ENCODE measurements at regions not wholly inside any gene's neighbourhood (a gene's known extent, or its start where the extent isn't known, plus 50 kb on each side); places are given as distances from the start of the nearest gene placed in this dataset.

DNA sequence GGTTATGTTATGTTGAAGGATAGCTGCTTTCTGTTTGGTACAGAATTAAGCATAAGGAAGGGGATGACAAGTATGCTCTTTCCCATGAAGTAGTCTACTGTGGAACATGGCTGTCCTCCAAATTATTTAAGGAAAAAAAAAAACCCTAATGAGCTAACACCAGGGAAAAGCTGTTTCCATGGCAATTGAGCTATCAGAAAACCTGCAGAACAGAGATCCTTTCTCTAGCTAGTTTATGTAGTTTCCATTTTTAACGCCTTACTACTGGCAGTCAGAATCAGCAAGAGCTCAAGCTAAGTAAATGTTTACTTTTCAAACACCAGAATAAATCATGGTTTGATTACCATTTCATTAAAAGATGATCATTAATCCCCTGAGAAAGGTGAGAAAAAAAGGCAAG, 287.4 kb upstream of the TARS1 start:
- in situ Hi-C loops (cut with HindIII; ENCODE audit: low pct_ligation_motif_present, low sequenced_read_pairs): no loop called here
- no peak overlapping the region for H3K4me3 ChIP-seq (ENCODE audit: low read depth, low read length)
- no peaks in the 10 kb centered on the region for H3K36me3 ChIP-seq (replicated peaks)
- no peak for DNase-seq
- no peak overlapping the region for H3K27ac ChIP-seq
- no peaks in the 10 kb centered on the region for H3K27me3 ChIP-seq (replicated peaks)
- TF ChIP-seq, protein P1, sequence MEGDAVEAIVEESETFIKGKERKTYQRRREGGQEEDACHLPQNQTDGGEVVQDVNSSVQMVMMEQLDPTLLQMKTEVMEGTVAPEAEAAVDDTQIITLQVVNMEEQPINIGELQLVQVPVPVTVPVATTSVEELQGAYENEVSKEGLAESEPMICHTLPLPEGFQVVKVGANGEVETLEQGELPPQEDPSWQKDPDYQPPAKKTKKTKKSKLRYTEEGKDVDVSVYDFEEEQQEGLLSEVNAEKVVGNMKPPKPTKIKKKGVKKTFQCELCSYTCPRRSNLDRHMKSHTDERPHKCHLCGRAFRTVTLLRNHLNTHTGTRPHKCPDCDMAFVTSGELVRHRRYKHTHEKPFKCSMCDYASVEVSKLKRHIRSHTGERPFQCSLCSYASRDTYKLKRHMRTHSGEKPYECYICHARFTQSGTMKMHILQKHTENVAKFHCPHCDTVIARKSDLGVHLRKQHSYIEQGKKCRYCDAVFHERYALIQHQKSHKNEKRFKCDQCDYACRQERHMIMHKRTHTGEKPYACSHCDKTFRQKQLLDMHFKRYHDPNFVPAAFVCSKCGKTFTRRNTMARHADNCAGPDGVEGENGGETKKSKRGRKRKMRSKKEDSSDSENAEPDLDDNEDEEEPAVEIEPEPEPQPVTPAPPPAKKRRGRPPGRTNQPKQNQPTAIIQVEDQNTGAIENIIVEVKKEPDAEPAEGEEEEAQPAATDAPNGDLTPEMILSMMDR (IDR thresholded peaks at IDR 0.05; ENCODE audit: low read depth, low read length, missing control alignments): no peak

DNA sequence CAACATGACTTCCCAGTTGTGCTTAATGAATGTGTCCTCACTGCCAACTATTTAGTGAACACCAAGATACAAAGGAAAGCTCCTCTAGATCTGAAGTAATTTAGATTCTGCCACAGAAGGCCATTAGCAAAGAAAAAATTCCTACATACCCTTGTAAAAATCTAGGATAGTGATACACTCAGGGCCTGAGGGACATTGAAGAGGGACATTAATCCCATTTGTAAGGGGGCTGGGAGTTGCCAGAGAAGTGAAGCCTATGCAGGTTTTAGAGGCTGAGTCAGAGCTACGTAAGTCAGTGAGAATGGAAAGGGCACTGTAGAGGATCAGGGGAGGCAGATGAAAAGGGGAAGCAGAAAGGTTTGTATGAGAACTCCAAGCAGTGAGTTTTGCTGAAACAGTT, 286.9 kb upstream of the TARS1 start:
- Histone ChIP-seq H3K27me3 (replicated peaks) (no peaks in the 10 kb centered on the region), H3K36me3 (replicated peaks) (no peaks in the 10 kb centered on the region), H3K27ac (no peak overlapping the region), H3K4me3 (ENCODE audit: low read depth, low read length) (no peak overlapping the region)
- in situ Hi-C loops (cut with HindIII; ENCODE audit: low pct_ligation_motif_present, low sequenced_read_pairs): no loop called here
- DNase-seq: peak; percentile 43
- TF ChIP-seq, protein P1 (IDR thresholded peaks at IDR 0.05; ENCODE audit: low read depth, low read length, missing control alignments): no peak

DNA sequence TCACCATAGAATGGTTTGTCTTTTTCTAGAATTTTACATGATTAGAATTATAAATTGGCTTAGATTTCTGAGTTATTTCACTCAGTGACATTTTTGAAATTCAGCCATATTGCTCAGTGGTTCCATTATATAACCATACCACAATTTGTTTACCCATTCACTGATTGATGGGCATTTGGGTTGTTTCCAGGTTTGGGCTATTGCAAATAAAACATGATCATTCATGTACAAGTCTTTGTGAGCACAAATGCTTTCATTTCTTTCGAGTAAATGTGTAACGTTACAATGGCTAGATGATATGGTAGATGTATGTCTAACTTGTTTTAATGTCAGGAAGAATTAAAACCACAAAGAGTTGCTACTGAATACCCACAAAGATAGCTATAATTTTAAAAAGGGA, 279.9 kb upstream of the TARS1 start:
- no peak overlapping the region for H3K4me3 ChIP-seq (ENCODE audit: low read depth, low read length)
- in situ Hi-C loops (cut with HindIII; ENCODE audit: low pct_ligation_motif_present, low sequenced_read_pairs): no loop called here
- no peaks in the 10 kb centered on the region for H3K27me3 ChIP-seq (replicated peaks)
- no peaks in the 10 kb centered on the region for H3K36me3 ChIP-seq (replicated peaks)
- no peak overlapping the region for H3K27ac ChIP-seq
- TF ChIP-seq, protein P1 (IDR thresholded peaks at IDR 0.05; ENCODE audit: low read depth, low read length, missing control alignments): no peak
- no peak for DNase-seq

DNA sequence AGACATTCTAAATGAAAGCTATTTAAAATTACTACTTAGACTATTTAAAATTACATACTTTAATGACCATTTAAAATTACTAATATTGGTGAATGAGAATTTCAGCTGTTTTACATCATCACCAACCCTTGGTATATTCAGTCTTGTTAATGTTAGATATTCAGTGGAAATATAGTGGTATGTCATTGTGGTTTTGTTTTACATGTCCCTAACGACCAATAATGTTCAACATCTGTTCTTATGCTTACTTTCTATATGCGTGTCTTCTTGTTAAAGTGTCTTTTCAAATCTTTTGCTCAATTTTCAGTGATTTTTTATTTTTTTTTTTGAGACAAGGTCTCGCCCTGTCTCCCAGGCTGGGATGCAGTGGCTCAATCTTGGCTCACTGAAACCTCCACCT, 279.3 kb upstream of the TARS1 start:
- in situ Hi-C loops (cut with HindIII; ENCODE audit: low pct_ligation_motif_present, low sequenced_read_pairs): no loop called here
- TF ChIP-seq, protein P1 (IDR thresholded peaks at IDR 0.05; ENCODE audit: low read depth, low read length, missing control alignments): no peak

DNA sequence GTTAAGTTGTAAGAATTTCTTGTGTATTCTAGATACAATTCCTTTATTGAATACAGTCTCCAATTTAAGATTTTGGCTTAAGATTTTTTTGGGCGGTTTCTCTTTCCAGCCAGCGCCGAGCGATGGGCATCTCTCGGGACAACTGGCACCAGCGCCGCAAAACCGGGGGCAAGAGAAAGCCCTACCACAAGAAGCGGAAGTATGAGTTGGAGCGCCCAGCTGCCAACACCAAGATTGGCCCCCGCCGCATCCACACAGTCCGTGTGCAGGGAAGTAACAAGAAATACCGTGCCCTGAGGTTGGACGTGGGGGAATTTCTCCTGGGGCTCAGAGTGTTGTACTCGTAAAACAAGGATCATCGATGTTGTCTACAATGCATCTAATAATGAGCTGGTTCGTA, 278.7 kb upstream of the TARS1 start:
- Histone ChIP-seq H3K36me3 (replicated peaks) (no peaks in the 10 kb centered on the region), H3K4me3 (ENCODE audit: low read depth, low read length) (no peak overlapping the region), H3K27me3 (replicated peaks) (no peaks in the 10 kb centered on the region), H3K27ac (no peak overlapping the region)
- in situ Hi-C loops (cut with HindIII; ENCODE audit: low pct_ligation_motif_present, low sequenced_read_pairs): no loop called here
- TF ChIP-seq, protein P1 (IDR thresholded peaks at IDR 0.05; ENCODE audit: low read depth, low read length, missing control alignments): no peak
- no peak for DNase-seq

More for the DNA sequence above, 279.3 kb upstream of the TARS1 start:
- H3K4me3 ChIP-seq (ENCODE audit: low read depth, low read length): no peak overlapping the region
- H3K27me3 ChIP-seq (replicated peaks): no peaks in the 10 kb centered on the region
- no peak for DNase-seq
- no peak overlapping the region for H3K27ac ChIP-seq
- no peaks in the 10 kb centered on the region for H3K36me3 ChIP-seq (replicated peaks)

DNA sequence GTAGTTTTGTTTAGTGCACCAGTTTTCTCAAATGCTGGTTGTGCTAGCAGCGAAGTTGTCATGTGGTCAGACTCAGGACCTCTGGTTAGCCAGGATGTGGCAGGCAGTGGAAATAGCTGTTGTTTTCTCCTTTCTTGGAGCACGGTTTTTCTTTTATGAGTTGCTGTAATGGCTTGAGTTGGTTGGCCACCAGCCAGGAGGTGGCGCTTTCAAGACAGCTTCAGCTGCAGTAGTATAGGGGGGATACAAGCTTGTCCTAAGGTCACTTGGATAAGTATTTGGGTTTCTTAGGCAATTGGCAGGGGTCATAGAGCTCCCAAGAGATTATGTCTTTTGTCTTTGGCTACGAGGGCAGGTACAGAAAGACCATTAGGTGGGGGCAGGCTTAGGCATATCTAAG, 274.2 kb upstream of the TARS1 start:
- H3K27me3 ChIP-seq (replicated peaks): no peaks in the 10 kb centered on the region
- no peak overlapping the region for H3K4me3 ChIP-seq (ENCODE audit: low read depth, low read length)
- TF ChIP-seq, protein P1 (IDR thresholded peaks at IDR 0.05; ENCODE audit: low read depth, low read length, missing control alignments): no peak
- DNase-seq: no peak
- no peak overlapping the region for H3K27ac ChIP-seq
- H3K36me3 ChIP-seq (replicated peaks): no peaks in the 10 kb centered on the region
- in situ Hi-C loops (cut with HindIII; ENCODE audit: low pct_ligation_motif_present, low sequenced_read_pairs): no loop called here

Data from brain microvascular endothelial cell (primary cell).